ENCODE measurements at regions not wholly inside any gene's neighbourhood (a gene's known extent, or its start where the extent isn't known, plus 50 kb on each side); places are given as distances from the start of the nearest gene placed in this dataset.
"Not testable (repeated sequence)": the region's sequence is repeated elsewhere in the genome, so short reads cannot be mapped to it uniquely, and the experiment has no call there.

- DNase-seq (ENCODE audit: low read depth in 2 of 2): no peak
Observed at GRCh38 chr1:4118746-4119515, 218.9 kb upstream of the C1orf174 start.

GRCh38 chr1:4119516-4120220, 219.6 kb upstream of the C1orf174 start:
- no peak for DNase-seq (ENCODE audit: low read depth in 2 of 2)

GRCh38 chr1:4120557-4121292, 220.7 kb upstream of the C1orf174 start:
- DNase-seq (ENCODE audit: low read depth in 2 of 2): no peak

- DNase-seq (ENCODE audit: low read depth in 2 of 2): no peak
Observed at GRCh38 chr1:4121293-4121684, 221.2 kb upstream of the C1orf174 start.

DNA sequence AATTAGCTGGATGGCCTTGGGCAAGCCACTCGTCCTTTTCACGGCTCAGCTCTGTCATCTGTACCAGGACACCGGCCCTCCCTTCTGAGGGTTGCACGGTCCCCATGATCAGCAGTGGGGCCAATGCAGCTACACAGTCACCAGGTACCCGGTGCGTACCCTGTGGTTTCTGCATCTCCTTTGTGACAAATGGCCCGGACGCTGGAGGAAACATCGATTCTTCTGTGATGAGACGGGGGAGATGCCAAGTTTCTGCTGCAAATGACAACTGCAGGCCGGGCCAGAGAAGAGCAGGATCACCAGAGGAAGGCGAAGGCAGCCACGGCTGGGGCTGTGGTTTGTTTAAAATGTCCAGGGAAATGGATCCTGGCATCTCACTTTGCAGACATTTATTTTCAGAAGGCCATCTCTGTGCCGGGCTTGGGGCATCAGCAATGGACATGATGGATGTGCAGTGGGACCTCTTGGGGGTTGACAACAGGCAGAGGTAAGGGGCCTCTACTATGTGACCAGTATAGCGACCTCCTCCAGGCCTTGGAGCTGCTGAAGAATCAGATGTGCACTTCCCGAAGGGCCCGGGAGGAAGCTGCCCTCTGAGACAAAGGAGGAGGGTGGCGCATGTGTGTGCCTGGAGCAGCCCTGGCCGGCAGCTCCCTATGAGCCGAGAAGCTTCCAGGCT, 221.9 kb upstream of the C1orf174 start:
- no peak for DNase-seq (ENCODE audit: low read depth in 2 of 2)

DNA sequence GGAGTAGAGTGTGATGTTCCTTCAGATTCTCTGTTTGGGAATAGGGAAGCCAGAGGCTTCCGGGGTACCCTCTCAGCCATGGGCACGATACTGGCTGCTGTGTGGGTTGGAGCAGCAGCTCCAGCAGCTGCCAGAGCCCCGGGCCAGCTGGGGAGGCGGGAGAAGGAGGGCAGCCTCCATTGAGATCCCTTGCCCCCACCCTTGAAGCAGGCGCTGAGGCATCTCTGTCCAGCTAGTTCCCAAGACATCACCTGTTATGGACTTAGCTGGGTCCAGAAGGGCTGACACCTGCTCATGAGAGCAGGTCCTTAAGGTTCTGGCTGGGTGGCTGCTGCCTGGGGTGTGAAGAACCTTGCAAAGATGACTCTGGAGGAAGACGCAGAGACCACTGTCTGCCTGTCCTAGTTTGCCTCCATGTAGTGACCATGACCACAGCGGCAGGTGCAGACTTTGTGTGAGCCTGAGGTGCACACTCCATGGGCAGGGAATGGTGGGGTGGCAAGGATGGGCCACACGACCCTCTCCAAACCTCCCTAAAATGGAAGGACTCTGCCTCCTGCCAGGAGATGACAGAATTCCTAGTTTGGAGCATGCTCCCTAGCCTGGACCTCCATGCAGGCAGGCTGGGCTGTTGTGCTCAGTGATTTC, 222.6 kb upstream of the C1orf174 start:
- no peak for DNase-seq (ENCODE audit: low read depth in 2 of 2)

GRCh38 chr1:4124631-4125145, 224.6 kb upstream of the C1orf174 start:
- no peak for DNase-seq (ENCODE audit: low read depth in 2 of 2)

DNA sequence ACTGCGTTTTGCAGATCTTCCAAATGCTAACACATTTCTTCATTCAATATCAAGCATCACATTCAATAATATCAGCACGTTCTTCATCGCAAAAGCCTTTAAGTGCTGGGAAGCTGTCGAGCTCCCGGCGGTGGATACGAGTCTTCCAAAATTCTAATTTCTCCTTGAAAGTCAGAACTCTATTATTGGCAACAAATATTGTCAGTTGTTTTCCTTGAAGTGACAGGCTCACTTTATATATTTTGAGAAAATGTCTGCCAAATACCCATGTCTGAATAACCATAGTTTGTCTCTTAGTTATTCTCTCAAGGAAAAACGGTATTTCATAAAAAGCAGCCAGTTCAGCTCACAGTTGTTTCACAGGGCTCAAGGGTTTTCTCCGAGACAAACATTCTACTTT, 226.2 kb upstream of the C1orf174 start:
- no peak for DNase-seq (ENCODE audit: low read depth in 2 of 2)

DNA sequence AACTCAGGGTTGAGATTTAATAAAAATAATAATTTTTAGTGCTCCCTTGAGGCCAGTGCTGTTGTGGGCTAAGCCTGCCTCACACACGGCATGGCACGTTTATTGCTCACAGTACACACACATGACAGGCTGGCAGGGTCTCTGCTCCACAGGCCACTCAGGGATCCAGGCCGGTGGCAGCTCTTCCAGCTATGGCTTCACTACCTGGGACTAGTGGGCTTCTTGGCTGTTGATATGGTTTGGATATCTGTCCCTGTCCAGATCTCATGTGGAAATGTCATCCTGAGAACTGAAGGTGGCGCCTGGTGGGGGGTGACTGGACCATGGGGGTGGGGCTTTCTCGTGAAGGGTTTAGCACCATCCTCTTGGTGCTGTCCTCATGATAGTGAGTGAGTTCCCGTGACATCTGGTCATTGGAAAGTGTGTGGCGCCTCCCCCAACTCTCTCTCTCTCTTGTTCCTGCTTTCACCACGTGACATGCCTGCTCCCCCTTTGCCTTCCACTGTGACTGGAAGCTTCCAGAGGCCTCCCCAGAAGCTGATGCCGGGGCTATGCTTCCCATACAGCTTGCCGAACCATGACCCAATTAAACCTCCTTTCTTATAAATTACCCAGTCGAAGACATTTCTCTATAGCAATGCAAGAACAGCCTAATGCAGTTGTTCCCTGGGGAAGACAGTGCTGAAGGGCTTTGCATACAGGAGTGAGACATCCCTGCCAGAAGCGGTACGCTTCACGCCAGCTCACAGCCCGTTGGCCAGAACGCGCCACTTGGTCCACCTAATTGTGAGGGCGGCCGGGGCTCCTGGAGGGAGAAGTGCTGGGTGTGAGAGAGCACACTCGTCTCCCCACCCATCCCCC, 226.9 kb upstream of the C1orf174 start:
- no peak for DNase-seq (ENCODE audit: low read depth in 2 of 2)

DNA sequence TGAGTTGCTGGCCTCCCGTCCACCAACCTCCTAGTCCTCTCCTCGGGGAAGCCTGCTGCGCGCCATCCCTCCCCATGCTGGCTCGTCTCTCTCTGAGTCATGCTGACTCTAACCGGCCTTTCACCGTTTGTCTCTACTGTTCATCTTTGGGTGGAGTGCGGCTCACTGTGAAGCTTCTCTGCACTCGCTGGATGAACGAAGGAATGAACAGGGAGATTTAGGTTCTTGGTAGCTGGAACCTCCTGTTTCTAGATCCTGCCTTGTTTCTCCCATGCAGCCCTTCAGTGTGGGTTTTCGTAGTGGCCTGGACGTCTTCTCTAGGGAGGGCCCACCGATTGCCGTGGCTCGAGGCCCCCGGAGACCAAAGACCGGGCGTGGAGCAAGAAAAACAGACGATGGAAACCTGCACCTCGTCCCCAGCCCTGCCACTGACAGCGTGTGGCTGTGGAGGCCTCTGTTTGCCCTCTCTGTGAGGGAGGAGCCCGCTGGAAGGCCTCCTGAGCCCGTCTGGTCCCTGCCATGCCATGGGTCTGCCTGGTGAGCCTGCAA, 227.6 kb upstream of the C1orf174 start:
- DNase-seq (ENCODE audit: low read depth in 2 of 2): no peak

GRCh38 chr1:4128616-4129015, 228.5 kb upstream of the C1orf174 start:
- DNase-seq (ENCODE audit: low read depth in 2 of 2): no peak

- no peak for DNase-seq (ENCODE audit: low read depth in 2 of 2)
Observed at GRCh38 chr1:4129693-4130092, 229.6 kb upstream of the C1orf174 start.

- no peak for DNase-seq (ENCODE audit: low read depth in 2 of 2)
Observed at GRCh38 chr1:4130096-4130495, 230.0 kb upstream of the C1orf174 start.

DNA sequence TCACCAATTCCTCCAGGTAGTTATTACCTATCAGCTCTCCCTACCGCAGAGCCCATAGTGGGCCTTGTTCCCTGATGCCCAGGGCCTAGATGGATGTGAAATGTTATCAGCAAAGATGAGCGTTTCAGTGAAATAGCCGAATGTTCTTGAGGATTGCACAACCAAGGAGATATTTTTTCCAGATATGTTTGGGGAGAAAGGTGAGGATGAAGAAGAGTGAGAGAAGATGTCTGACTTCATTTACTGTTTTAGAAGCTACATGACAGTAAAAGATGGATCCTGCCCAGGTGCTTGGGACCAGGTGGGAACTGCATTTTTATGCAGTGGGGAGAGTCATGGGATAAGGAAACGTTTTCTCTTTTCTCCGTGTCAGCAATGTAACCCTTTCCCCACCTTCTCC, 231.7 kb upstream of the C1orf174 start:
- no peak for DNase-seq (ENCODE audit: low read depth in 2 of 2)

DNA sequence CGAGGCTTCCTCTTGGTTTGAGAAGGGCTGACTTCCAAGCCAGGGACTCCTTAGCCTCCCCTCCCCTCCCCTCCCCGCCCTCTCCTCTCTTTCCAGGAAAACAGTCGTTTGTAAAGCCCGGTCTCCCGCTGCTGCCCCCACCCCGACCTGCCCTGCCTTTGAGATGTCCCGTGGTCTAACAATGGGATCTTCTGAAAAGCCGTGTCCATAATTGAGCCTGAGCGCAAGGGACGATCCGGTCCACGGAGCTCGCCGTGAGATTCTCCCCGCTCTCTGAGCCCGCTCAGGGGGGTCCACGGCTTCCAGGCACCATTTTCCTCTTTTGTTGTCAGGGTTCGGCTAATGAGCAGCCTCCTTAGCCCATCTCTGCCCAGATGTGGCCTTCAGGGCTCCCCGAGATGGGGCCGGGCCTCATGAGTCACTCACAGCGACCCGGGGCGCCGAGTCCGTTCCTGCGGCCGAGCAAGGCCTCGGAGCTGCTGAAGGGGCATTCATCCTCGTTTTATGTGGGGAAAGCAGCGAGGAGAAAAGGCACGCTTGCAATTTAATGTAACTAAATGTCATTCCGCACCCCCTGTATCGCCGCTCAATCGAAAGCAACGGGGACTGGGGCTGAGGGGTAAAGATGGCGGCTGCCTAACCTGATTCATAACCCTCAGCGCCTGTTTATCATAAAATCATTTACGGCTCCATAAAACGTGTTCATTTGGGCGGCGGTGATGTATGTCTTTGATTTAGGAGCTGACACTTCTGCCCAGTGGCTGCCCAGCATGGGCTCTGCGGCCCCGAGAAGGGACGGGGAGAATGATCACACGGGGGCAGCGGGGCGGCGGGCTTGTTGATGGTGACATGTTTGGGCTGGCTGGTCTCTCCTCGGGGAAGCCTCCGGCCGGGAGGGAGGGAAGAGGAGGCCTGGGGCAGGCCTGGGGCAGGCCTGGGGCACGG, 232.6 kb upstream of the C1orf174 start:
- no peak for DNase-seq (ENCODE audit: low read depth in 2 of 2)

- DNase-seq (ENCODE audit: low read depth in 2 of 2): no peak
Observed at GRCh38 chr1:4133297-4133938, 233.3 kb upstream of the C1orf174 start.

- no peak for DNase-seq (ENCODE audit: low read depth in 2 of 2)
Observed at GRCh38 chr1:4133939-4134321, 233.9 kb upstream of the C1orf174 start.

- not testable (repeated sequence) for DNase-seq (ENCODE audit: low read depth in 2 of 2)
Observed at GRCh38 chr1:4135853-4136252, 235.8 kb upstream of the C1orf174 start.
